Progenitor cell of endocrine pancreas (in vitro differentiated cells): ENCODE measurements at regions not wholly inside any gene's neighbourhood (a gene's known extent, or its start where the extent isn't known, plus 50 kb on each side); places are given as distances from the start of the nearest gene placed in this dataset.
"Not testable (repeated sequence)": the region's sequence is repeated elsewhere in the genome, so short reads cannot be mapped to it uniquely, and the experiment has no call there.

ENCODE experiments used
- DNase-seq: peaks from one replicate; pipeline ENCODE4 v3.0.0; 2021; ENCODE audit warnings: low spot score; ENCODE audit not compliant: unreplicated experiment
- H3K27ac Mint-ChIP-seq: 2 replicates; pipeline ENCODE4 v1.8.0; 2021; ENCODE audit warnings: mild to moderate bottlenecking, moderate library complexity, mixed read lengths
- H3K27me3 Mint-ChIP-seq: 2 replicates; pipeline ENCODE4 v1.8.0; 2021; ENCODE audit warnings: mixed read lengths
- H3K36me3 Mint-ChIP-seq: 2 replicates; pipeline ENCODE4 v1.8.0; 2022; ENCODE audit warnings: mixed read lengths; ENCODE audit not compliant: insufficient read depth
- H3K4me1 Mint-ChIP-seq: 2 replicates; pipeline ENCODE4 v1.8.0; 2021; ENCODE audit warnings: low read depth, mixed read lengths
- H3K4me3 Mint-ChIP-seq: 2 replicates; pipeline ENCODE4 v1.8.0; 2021; ENCODE audit warnings: low read depth, mild to moderate bottlenecking, moderate library complexity, mixed read lengths
- H3K9me3 Mint-ChIP-seq: 2 replicates; pipeline ENCODE4 v1.8.0; 2021; ENCODE audit warnings: low read depth, mixed read lengths
- CTCF ChIP-seq: fragments of 200-600 bp; sonication (generic); IDR thresholded peaks from one replicate; pipeline ENCODE4 v1.5.0; 2021; ENCODE audit warnings: antibody characterized with exemption, mild to moderate bottlenecking; ENCODE audit not compliant: unreplicated experiment

- TF ChIP-seq CTCF: no peak
- H3K27ac Mint-ChIP-seq: no peak overlapping the region
- DNase-seq: no peak
- no peaks in the 10 kb centered on the region for H3K36me3 Mint-ChIP-seq
- peaks cover 8% of the 10 kb centered on the region for H3K4me1 Mint-ChIP-seq
- H3K27me3 Mint-ChIP-seq: no peaks in the 10 kb centered on the region
- H3K4me3 Mint-ChIP-seq: no peak overlapping the region
- no peaks in the 10 kb centered on the region for H3K9me3 Mint-ChIP-seq
Measured at GRCh38 chr5:52624291-52624690, 163.4 kb upstream of the ITGA1 start.

- Mint-ChIP-seq H3K4me3 (no peak overlapping the region), H3K4me1 (peaks cover 8% of the 10 kb centered on the region), H3K27me3 (no peaks in the 10 kb centered on the region), H3K36me3 (no peaks in the 10 kb centered on the region), H3K9me3 (no peaks in the 10 kb centered on the region), H3K27ac (no peak overlapping the region)
- no peak for TF ChIP-seq CTCF
- DNase-seq: no peak
Measured at GRCh38 chr5:52626312-52626711, 161.4 kb upstream of the ITGA1 start.

GRCh38 chr5:52627740-52628139, 160.0 kb upstream of the ITGA1 start:
- H3K9me3 Mint-ChIP-seq: no peaks in the 10 kb centered on the region
- DNase-seq: no peak
- H3K27me3 Mint-ChIP-seq: peaks cover 3% of the 10 kb centered on the region
- no peak overlapping the region for H3K27ac Mint-ChIP-seq
- no peak overlapping the region for H3K4me3 Mint-ChIP-seq
- H3K36me3 Mint-ChIP-seq: no peaks in the 10 kb centered on the region
- TF ChIP-seq CTCF: no peak
- H3K4me1 Mint-ChIP-seq: peaks cover 2% of the 10 kb centered on the region

GRCh38 chr5:52632281-52632680, 155.4 kb upstream of the ITGA1 start:
- Mint-ChIP-seq H3K9me3 (peaks cover 4% of the 10 kb centered on the region), H3K36me3 (no peaks in the 10 kb centered on the region), H3K27me3 (peaks cover 3% of the 10 kb centered on the region)

GRCh38 chr5:52634171-52634570, 153.5 kb upstream of the ITGA1 start:
- not testable (repeated sequence) for H3K27me3 Mint-ChIP-seq, H3K27ac Mint-ChIP-seq, H3K4me3 Mint-ChIP-seq, H3K36me3 Mint-ChIP-seq, H3K9me3 Mint-ChIP-seq, H3K4me1 Mint-ChIP-seq, DNase-seq

More at GRCh38 chr5:52632281-52632680, 155.4 kb upstream of the ITGA1 start:
- Mint-ChIP-seq H3K4me1 (no peaks in the 10 kb centered on the region), H3K27ac (no peak overlapping the region), H3K4me3 (no peak overlapping the region)
- TF ChIP-seq CTCF: no peak
- DNase-seq: no peak

- Mint-ChIP-seq H3K4me3 (no peak overlapping the region), H3K9me3 (peaks cover 14% of the 10 kb centered on the region), H3K27ac (no peak overlapping the region), H3K36me3 (peaks cover 2% of the 10 kb centered on the region), H3K27me3 (no peaks in the 10 kb centered on the region), H3K4me1 (no peaks in the 10 kb centered on the region)
- DNase-seq: no peak
- TF ChIP-seq CTCF: no peak
Measured at GRCh38 chr5:52638732-52639131, 149.0 kb upstream of the ITGA1 start.
